Prostate gland (tissue), 2 donors: ENCODE measurements at regions not wholly inside any gene's neighbourhood (a gene's known extent, or its start where the extent isn't known, plus 50 kb on each side); places are given as distances from the start of the nearest gene placed in this dataset.

Experiments
- DNase-seq: peaks from one replicate; pipeline ENCODE4 v3.0.0-alpha.2; 2019; ENCODE audit warnings: low spot score
- H3K27ac ChIP-seq, 2 donors: fragments of 200-600 bp; sonication (generic); 2 replicates each; pipeline ENCODE4 v1.5.1; 2017 to 2019
- H3K27me3 ChIP-seq: fragments of 200-600 bp; sonication (generic); replicated peaks from 2 replicates; pipeline ENCODE4 v1.5.1; 2019; ENCODE audit not compliant: insufficient read depth
- H3K36me3 ChIP-seq, 2 donors: fragments of 200-600 bp; sonication (generic); 1 replicate in 1 of 2; 2 replicates in 1 of 2; pipeline versions ENCODE4 v1.5.1 to v1.8.1; 2017 to 2019
- H3K4me1 ChIP-seq: fragments of 200-600 bp; sonication (generic); replicated peaks from 2 replicates; pipeline ENCODE4 v1.5.1; 2019
- H3K4me3 ChIP-seq, 2 donors: fragments of 200-600 bp; sonication (generic); 2 replicates each; pipeline ENCODE4 v1.5.1; 2017 to 2019
- H3K9me3 ChIP-seq: fragments of 200-600 bp; sonication (generic); 2 replicates; pipeline ENCODE4 v1.5.1; 2017
- CTCF ChIP-seq, 4 experiments: fragments of 200-600 bp in 2 of 4; fragments of 450-650 bp in 2 of 4; sonication (generic) in 2 of 4; IDR thresholded peaks; 1 replicate in 3 of 4; 2 replicates in 1 of 4; pipeline ENCODE4 v1.5.1; 2016 to 2019; ENCODE audit warnings: antibody characterized with exemption in 4 of 4, mild to moderate bottlenecking in 2 of 4, moderate library complexity in 2 of 4
- POLR2A ChIP-seq: fragments of 450-650 bp; IDR thresholded peaks from one replicate; pipeline ENCODE4 v1.6.1; 2016; ENCODE audit warnings: antibody characterized with exemption, mild to moderate bottlenecking
- POLR2AphosphoS5 ChIP-seq: sonication (generic); formaldehyde crosslinking; IDR thresholded peaks from one replicate; pipeline ENCODE4 v1.6.1; 2017; ENCODE audit warnings: antibody characterized with exemption
- WGBS: methylation state at CpG from one replicate; pipeline ENCODE4 v1.1.5; 2018; 5-methylcytosine and 5-hydroxymethylcytosine counted together
- intact Hi-C: fragments of 100-400 bp; cut with DNase I; formaldehyde crosslinking; loops from one replicate; pipeline ENCODE4 v1.14.2; 2022

GRCh38 chr5:124844371-124844920, 98.0 kb upstream of the ZNF608 start:
- H3K4me1 ChIP-seq, result no peaks in the 10 kb centered on the region
- H3K36me3 ChIP-seq, result no peaks in the 10 kb centered on the region
- DNase-seq, result no peak
- H3K9me3 ChIP-seq, result no peaks in the 10 kb centered on the region
- intact Hi-C loops, result no loop called here
- no peak overlapping the region for H3K27ac ChIP-seq
- no peak for TF ChIP-seq POLR2A
- WGBS, result 92% methylated on average over 9 of the region's 9 CpGs
- H3K4me3 ChIP-seq, result no peak overlapping the region
- no peaks in the 10 kb centered on the region for H3K27me3 ChIP-seq

- Histone ChIP-seq H3K4me3 (no peak overlapping the region), H3K27ac (no peak overlapping the region), H3K4me1 (no peaks in the 10 kb centered on the region), H3K27me3 (no peaks in the 10 kb centered on the region), H3K36me3 (no peaks in the 10 kb centered on the region), H3K9me3 (no peaks in the 10 kb centered on the region)
- DNase-seq, result no peak
- TF ChIP-seq POLR2AphosphoS5 (no peak), POLR2A (no peak), CTCF (IDR thresholded peaks at IDR 0.05) (no peak)
- intact Hi-C loops, result no loop called here
- WGBS, result 75% methylated on average over 3 of the region's 3 CpGs
Measured at GRCh38 chr5:124847907-124848306, 101.5 kb upstream of the ZNF608 start.

GRCh38 chr5:124849774-124850173, 103.3 kb upstream of the ZNF608 start:
- intact Hi-C loops, result no loop called here
- 78% methylated on average over 3 of the region's 3 CpGs for WGBS
- DNase-seq, result no peak
- TF ChIP-seq POLR2A, result no peak
- no peak for TF ChIP-seq CTCF (IDR thresholded peaks at IDR 0.05)
- TF ChIP-seq POLR2AphosphoS5, result no peak
- Histone ChIP-seq H3K27me3 (no peaks in the 10 kb centered on the region), H3K27ac (no peak overlapping the region), H3K36me3 (no peaks in the 10 kb centered on the region), H3K4me3 (no peak overlapping the region), H3K9me3 (no peaks in the 10 kb centered on the region), H3K4me1 (no peaks in the 10 kb centered on the region)

- Histone ChIP-seq H3K9me3 (no peaks in the 10 kb centered on the region), H3K27ac (no peak overlapping the region), H3K36me3 (no peaks in the 10 kb centered on the region), H3K4me3 (no peak overlapping the region), H3K4me1 (no peaks in the 10 kb centered on the region), H3K27me3 (no peaks in the 10 kb centered on the region)
- intact Hi-C loops, result no loop called here
- 84% methylated on average over 3 of the region's 3 CpGs for WGBS
- TF ChIP-seq CTCF (IDR thresholded peaks at IDR 0.05) (no peak), POLR2AphosphoS5 (no peak), POLR2A (no peak)
- no peak for DNase-seq
Measured at GRCh38 chr5:124856726-124857125, 110.3 kb upstream of the ZNF608 start.

GRCh38 chr5:124858612-124859011, 112.2 kb upstream of the ZNF608 start:
- no peaks in the 10 kb centered on the region for H3K4me1 ChIP-seq
- 31% methylated on average over 2 of the region's 2 CpGs for WGBS
- no peaks in the 10 kb centered on the region for H3K36me3 ChIP-seq
- TF ChIP-seq CTCF (IDR thresholded peaks at IDR 0.05), result no peak
- no peak for TF ChIP-seq POLR2A
- no peak for TF ChIP-seq POLR2AphosphoS5
- no peaks in the 10 kb centered on the region for H3K27me3 ChIP-seq
- DNase-seq, result no peak
- H3K9me3 ChIP-seq, result no peaks in the 10 kb centered on the region
- no peak overlapping the region for H3K27ac ChIP-seq
- intact Hi-C loops, result no loop called here
- H3K4me3 ChIP-seq, result no peak overlapping the region
